CD4-positive, alpha-beta T cell treated with Interferon gamma for 1 hour (primary cell): ENCODE measurements at regions not wholly inside any gene's neighbourhood (a gene's known extent, or its start where the extent isn't known, plus 50 kb on each side); places are given as distances from the start of the nearest gene placed in this dataset.
"Not testable (repeated sequence)": the region's sequence is repeated elsewhere in the genome, so short reads cannot be mapped to it uniquely, and the experiment has no call there.

ENCODE experiments used
- DNase-seq: peaks from one replicate; pipeline ENCODE4 v3.0.0-alpha.2; 2020

GRCh38 chr6:168795611-168796010 is 354.6 kb downstream of the SMOC2 start:
- DNase-seq, result not testable (repeated sequence)

DNA sequence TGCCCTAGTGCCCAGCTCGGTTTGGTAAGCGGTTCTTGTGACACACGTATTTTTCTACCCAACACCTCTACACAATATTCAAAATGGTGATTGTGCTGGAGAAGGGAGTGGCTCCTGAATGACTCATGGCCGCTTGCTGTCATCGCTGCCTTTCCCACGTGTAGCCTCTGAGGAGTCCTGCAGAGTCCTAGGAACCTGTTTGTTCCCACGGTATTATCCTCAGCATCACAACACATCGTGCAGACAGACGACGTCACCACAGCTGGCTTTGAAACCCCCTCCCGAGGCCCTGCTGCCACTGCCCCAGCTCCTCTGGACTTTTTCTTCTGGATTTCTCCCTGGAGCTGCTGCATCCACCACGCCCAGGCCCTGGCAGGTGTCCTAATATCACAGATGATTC is 353.5 kb downstream of the SMOC2 start:
- no peak for DNase-seq

DNA sequence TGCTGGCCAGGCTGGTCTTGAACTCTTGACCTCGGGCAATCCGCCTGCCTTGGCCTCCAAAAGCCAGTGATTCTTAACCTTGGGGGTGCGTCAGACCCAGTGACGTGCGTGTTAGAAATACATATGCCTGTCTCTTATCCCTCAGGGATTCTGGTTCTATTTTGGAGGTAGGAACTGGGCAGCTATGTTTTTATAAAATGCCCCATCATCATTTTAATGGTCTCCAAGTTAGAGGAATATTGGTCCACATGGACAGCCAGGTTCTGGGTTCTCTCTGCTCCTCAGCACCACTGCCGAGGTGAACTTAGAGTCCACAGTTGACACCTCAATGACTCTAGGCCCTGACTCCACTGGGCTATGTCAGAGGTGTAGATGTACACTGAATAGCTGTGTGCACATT is 352.7 kb downstream of the SMOC2 start:
- no peak for DNase-seq

DNA sequence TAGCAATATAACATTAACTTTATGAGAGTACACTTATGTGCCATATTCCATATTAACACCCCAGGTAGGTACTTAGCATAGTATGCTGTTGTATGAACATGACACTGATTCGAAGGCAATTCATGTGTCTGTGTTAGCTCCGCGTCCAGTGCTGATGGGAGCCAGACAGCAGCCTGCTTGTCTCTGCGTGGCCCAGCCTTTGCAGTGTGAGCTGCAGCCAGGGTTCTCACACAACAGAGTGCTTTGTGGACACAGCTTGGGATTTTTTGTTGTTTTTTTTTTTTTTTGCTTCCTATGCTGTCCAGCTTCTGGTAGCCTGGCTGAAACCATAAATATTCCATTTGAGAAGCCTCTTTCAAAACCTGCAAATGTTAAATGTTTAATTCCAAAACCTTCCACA is 350.9 kb downstream of the SMOC2 start:
- no peak for DNase-seq

DNA sequence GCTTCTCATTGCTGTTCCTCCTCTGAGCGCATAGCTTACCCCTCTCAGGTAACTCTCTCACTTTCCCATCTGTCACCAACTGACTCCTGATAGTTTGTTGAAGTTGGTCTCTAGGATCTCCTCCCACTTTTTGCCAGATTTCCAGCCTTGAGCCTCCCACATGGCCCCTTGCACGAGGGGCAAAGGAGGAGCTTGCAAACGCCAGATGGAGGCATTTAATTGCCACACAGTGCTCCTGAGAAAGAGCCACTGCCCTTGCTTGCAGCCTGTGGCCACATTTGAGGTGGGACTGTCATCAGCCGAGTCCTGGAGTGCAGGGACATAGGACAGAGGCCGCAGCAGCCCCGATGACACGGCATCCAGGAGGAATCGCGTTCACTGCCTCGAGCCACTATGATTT is 348.7 kb downstream of the SMOC2 start:
- DNase-seq, result no peak

DNA sequence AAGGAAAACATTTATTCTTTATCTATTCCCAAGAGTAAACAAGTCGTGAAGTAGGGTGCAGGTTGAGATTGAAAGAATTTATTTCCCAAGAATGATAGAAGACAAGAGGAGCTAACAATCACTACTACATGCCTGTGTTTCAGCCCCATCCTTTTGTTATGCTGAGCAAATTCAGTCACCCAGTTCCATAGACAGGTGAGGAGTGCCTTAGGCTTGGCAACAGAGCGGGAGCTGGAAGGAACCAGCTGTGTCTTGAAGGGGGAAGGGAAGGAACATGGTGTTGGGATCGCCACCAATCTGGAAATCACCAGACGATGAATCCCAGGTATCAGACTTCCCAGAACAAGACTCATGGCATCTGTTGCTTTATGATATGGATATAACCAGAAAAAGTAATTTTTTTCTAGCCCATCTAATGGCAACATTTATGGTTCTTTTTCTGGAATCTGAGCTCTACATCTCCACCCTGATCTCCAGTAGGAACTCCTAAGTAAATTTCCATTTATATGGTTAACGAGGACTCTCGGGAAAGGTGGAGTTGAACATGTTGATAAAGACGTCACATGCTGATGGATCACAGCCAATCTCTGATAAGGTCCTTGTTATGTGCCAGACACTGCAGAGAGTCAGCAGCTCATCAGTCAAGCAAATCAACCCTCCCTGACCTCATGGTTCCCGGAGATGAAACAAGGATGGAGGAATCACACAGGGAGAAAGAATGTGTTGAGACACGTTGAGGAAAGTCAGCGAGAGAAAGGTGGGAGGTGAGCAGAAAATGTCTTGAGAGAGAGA is 344.9 kb downstream of the SMOC2 start:
- DNase-seq, result no peak

- DNase-seq, result no peak
These were observed 343.4 kb downstream of the SMOC2 start for GRCh38 chr6:168784426-168784825.

GRCh38 chr6:168783720-168784119 is 342.7 kb downstream of the SMOC2 start:
- no peak for DNase-seq

- DNase-seq, result no peak
These were observed 341.3 kb downstream of the SMOC2 start for GRCh38 chr6:168782187-168782751.

GRCh38 chr6:168778201-168778600 is 337.2 kb downstream of the SMOC2 start:
- DNase-seq, result no peak

DNA sequence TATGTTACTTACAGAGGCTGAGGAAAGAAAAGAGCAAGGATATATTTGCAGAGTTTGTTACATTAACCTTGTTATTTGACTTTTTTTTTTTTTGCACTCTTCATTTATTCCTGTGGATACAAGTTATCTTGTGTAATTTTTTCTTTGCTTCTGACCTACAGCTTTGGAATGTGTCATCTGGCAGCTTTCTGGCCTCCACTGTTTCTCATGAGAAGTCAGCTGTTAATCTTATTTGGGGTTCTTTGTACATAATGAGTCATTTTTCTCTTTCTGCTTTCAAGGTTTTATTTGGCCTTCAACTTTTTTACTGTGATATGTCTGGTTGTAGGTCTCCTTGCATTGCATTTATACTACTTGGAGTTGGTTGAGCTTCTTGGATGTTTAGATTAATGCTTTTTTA is 333.4 kb downstream of the SMOC2 start:
- no peak for DNase-seq

- DNase-seq, result no peak
These were observed 332.8 kb downstream of the SMOC2 start for GRCh38 chr6:168773788-168774187.

- DNase-seq, result no peak
These were observed 324.8 kb downstream of the SMOC2 start for GRCh38 chr6:168765752-168766151.

GRCh38 chr6:168756009-168756634 is 315.1 kb downstream of the SMOC2 start:
- DNase-seq, result no peak

DNA sequence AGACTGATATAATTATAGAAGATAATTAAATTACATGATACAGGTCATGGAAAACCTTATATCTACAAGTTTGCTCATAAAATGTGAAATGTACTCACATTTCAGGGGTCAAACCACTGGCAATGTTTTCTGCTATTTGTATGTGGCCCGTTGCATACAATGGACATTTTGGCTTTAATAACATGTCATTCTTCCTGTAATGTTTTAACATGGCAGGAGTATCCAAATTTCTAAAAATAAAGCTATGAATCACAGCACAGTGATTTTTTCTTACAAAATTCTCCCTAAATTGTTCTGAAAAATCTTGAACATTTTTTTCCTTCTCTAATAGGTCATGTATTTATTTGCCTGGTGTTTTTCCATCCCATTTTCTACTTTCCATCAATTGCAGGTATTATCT is 305.7 kb downstream of the SMOC2 start:
- no peak for DNase-seq

GRCh38 chr6:168746013-168746412 is 305.0 kb downstream of the SMOC2 start:
- no peak for DNase-seq

- DNase-seq, result no peak
These were observed 303.9 kb downstream of the SMOC2 start for GRCh38 chr6:168744861-168745260.

GRCh38 chr6:168741942-168742782 is 301.2 kb downstream of the SMOC2 start:
- no peak for DNase-seq

- no peak for DNase-seq
These were observed 300.3 kb downstream of the SMOC2 start for GRCh38 chr6:168741305-168741704.

DNA sequence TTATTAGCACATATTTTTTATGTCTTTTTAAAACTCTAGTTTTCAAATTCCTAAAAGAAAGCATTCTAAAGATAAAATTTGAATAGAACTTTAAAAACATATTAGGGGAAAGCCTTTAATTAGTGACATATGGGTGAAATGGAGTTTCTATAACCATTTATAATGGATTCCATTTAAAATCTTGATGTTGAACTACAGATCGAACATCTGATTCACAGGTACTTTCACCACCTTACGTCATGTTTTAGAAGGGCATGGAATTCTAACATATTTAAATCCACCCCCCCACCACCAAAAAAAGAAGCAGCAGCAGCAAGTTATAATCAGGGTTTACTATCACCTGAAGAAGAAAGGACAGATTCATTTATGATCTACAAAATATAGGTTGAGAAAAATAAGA is 298.4 kb downstream of the SMOC2 start:
- no peak for DNase-seq

DNA sequence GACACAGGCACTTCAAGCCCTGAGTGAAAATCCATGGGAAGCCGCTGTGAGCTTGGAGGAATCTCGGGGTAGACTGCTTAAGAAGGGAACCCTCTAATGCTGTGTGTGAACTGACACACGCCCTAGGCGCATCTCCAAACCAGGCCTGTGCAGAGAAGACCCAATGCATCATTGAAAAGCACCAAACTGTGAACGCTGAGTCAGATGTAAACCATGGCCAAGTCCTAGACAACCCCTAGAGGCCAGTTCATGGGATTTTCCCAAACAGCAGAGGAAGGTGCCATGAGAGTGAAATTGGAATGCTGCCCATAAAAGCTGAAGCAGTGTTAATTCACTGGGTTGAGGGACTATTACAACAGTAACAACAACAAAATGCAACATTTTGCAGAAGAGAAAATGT is 296.5 kb downstream of the SMOC2 start:
- DNase-seq, result no peak

DNA sequence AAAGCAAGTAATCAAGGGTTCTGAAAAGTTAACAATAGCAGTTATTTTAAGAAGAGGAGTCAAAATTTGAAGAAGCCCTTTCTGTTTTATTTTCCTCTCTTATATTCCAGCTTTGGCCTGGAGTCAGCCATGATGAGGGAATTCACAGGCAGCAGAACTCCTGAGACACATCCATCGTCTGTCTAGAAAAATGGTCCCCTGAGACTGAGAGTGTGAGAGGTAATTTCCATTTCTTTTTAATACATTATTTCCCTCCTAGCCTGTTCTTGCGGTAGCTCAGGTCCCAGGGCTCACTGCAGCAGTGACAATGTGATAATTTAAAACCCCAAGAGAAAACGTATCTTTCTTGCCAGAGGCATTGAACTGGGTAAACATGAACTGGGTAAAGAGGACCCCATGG is 296.0 kb downstream of the SMOC2 start:
- DNase-seq, result no peak

GRCh38 chr6:168736039-168736438 is 295.1 kb downstream of the SMOC2 start:
- DNase-seq, result no peak
